H1 (cell line): ENCODE measurements at regions not wholly inside any gene's neighbourhood (a gene's known extent, or its start where the extent isn't known, plus 50 kb on each side); places are given as distances from the start of the nearest gene placed in this dataset.

ENCODE experiments used
- CTCF ChIA-PET: fragments of 300-600 bp; sonication (Branson Sonifier 250); formaldehyde crosslinking; loops from one replicate; lab custom pipeline; 2021; ENCODE audit not compliant: partially characterized antibody; lab: Charles Lee
- POLR2A ChIA-PET: fragments of 300-600 bp; sonication (Branson Sonifier 250); formaldehyde crosslinking; loops from one replicate; lab custom pipeline; 2021; ENCODE audit warnings: inconsistent platforms; ENCODE audit not compliant: partially characterized antibody; lab: Charles Lee
- DNase-seq, 2 experiments: peaks; one replicate each; pipeline versions ENCODE4 v3.0.0 to v3.0.0-alpha.2; 2010 to 2022; ENCODE audit warnings: low spot score in 2 of 2, low read depth in 1 of 2, mixed read lengths in 1 of 2
- FAIRE-seq: peaks from 2 replicates; lab custom pipeline; 2011; peaks lifted over from hg19 to GRCh38; lab: Jason Lieb, UNC
- H2AFZ ChIP-seq: 2 replicates; pipeline ENCODE4 v1.8.1; 2012; ENCODE audit warnings: low read length, inconsistent platforms
- H2AK5ac ChIP-seq: 2 replicates; pipeline ENCODE4 v1.6.1; 2013; ENCODE audit warnings: low read depth, low read length
- H2BK120ac ChIP-seq: replicated peaks from 2 replicates; pipeline ENCODE3; 2013; ENCODE audit warnings: low read depth, low read length, inconsistent platforms
- H2BK12ac ChIP-seq: 2 replicates; pipeline ENCODE4 v1.6.1; 2013; ENCODE audit warnings: low read depth, low read length
- H2BK15ac ChIP-seq: 2 replicates; pipeline ENCODE4 v1.6.1; 2013; ENCODE audit warnings: low read length
- H2BK20ac ChIP-seq: 2 replicates; pipeline ENCODE4 v1.6.1; 2013; ENCODE audit warnings: low read length
- H2BK5ac ChIP-seq: 2 replicates; pipeline ENCODE4 v1.6.1; 2013; ENCODE audit warnings: low read depth, low read length
- H3K14ac ChIP-seq: 2 replicates; pipeline ENCODE4 v1.6.1; 2013; ENCODE audit warnings: inconsistent platforms; ENCODE audit not compliant: insufficient read length
- H3K18ac ChIP-seq: 2 replicates; pipeline ENCODE4 v1.6.1; 2013; ENCODE audit warnings: low read length; ENCODE audit errors: extremely low read depth
- H3K23ac ChIP-seq: 2 replicates; pipeline ENCODE4 v1.6.1; 2013; ENCODE audit warnings: inconsistent platforms; ENCODE audit not compliant: insufficient read length
- H3K23me2 ChIP-seq: 2 replicates; pipeline ENCODE4 v1.6.1; 2013; ENCODE audit warnings: low read depth, low read length
- H3K27ac ChIP-seq: 2 replicates; pipeline ENCODE4 v1.6.1; 2011; ENCODE audit warnings: low read depth, low read length, inconsistent platforms
- H3K27me3 ChIP-seq, 4 experiments: replicated peaks in 1 of 4; 1 replicate in 1 of 4; 2 replicates in 3 of 4; pipeline versions ENCODE4 v1.6.1 to v1.8.1; 2011 to 2013; ENCODE audit warnings: low read length in 3 of 4, mild to moderate bottlenecking in 3 of 4, inconsistent platforms in 2 of 4, mixed read lengths in 2 of 4, moderate library complexity in 1 of 4; ENCODE audit not compliant: control insufficient read depth in 3 of 4, insufficient read depth in 3 of 4; ENCODE audit errors: extremely low read depth in 1 of 4
- H3K36me3 ChIP-seq, 4 experiments: 2 replicates each; pipeline versions ENCODE4 v1.6.1 to v1.8.1; 2011 to 2013; ENCODE audit warnings: mild to moderate bottlenecking in 4 of 4, low read length in 3 of 4, moderate library complexity in 2 of 4, control low read depth in 1 of 4, inconsistent platforms in 1 of 4; ENCODE audit not compliant: insufficient read depth in 4 of 4, control insufficient read depth in 2 of 4
- H3K4ac ChIP-seq: replicated peaks from 2 replicates; pipeline ENCODE3; 2013; ENCODE audit warnings: low read length, low read depth, mixed read lengths, inconsistent platforms; ENCODE audit not compliant: insufficient read length
- H3K4me1 ChIP-seq, 4 experiments: replicated peaks in 1 of 4; 1 replicate in 1 of 4; 2 replicates in 3 of 4; pipeline versions ENCODE4 v1.6.1 to v1.8.1; 2011 to 2013; ENCODE audit warnings: low read length in 3 of 4, inconsistent platforms in 2 of 4, mixed read lengths in 1 of 4; ENCODE audit not compliant: insufficient read depth in 4 of 4, control insufficient read depth in 3 of 4
- H3K4me2 ChIP-seq, 2 experiments: 2 replicates each; pipeline versions ENCODE4 v1.6.1 to v1.8.1; 2011 to 2013; ENCODE audit warnings: low read depth in 2 of 2, low read length in 2 of 2, control low read depth in 1 of 2, inconsistent platforms in 1 of 2, mild to moderate bottlenecking in 1 of 2; ENCODE audit not compliant: insufficient read depth in 1 of 2
- H3K4me3 ChIP-seq, 4 experiments: fragments of 200-600, 300-600 bp in 1 of 4; sonication (generic), shearing (Covaris generic), sonication (Bioruptor Twin) in 1 of 4; 2 replicates each; pipeline versions ENCODE4 v1.5.1 to v1.8.1; 2011 to 2016; ENCODE audit warnings: low read length in 4 of 4, low read depth in 3 of 4, control low read depth in 2 of 4, inconsistent platforms in 2 of 4, mild to moderate bottlenecking in 2 of 4, mixed read lengths in 1 of 4, moderate library complexity in 1 of 4; ENCODE audit not compliant: insufficient read depth in 2 of 4; ENCODE audit errors: extremely low read depth in 1 of 4
- H3K56ac ChIP-seq: replicated peaks from 2 replicates; pipeline ENCODE3; 2013; ENCODE audit warnings: low read depth, mild to moderate bottlenecking, mixed read lengths, low read length, inconsistent platforms; ENCODE audit not compliant: insufficient read length
- H3K79me1 ChIP-seq: 2 replicates; pipeline ENCODE4 v1.6.1; 2013; ENCODE audit warnings: low read depth, low read length, control low read depth
- H3K79me2 ChIP-seq, 2 experiments: 2 replicates each; pipeline versions ENCODE4 v1.6.1 to v1.8.1; 2012 to 2013; ENCODE audit warnings: low read length in 2 of 2, mild to moderate bottlenecking in 2 of 2, inconsistent platforms in 1 of 2; ENCODE audit not compliant: insufficient read depth in 2 of 2, control insufficient read depth in 1 of 2
- H3K9ac ChIP-seq, 4 experiments: replicated peaks in 1 of 4; 1 replicate in 1 of 4; 2 replicates in 3 of 4; pipeline versions ENCODE4 v1.6.1 to v1.8.1; 2011 to 2013; ENCODE audit warnings: low read depth in 3 of 4, low read length in 3 of 4, control low read depth in 2 of 4, mild to moderate bottlenecking in 2 of 4, moderate library complexity in 2 of 4, inconsistent platforms in 1 of 4; ENCODE audit errors: extremely low read depth in 1 of 4
- H3K9me3 ChIP-seq, 2 experiments: 2 replicates each; pipeline versions ENCODE4 v1.6.1 to v1.8.1; 2012 to 2013; ENCODE audit warnings: mild to moderate bottlenecking in 2 of 2, moderate library complexity in 2 of 2, control low read depth in 1 of 2, inconsistent platforms in 1 of 2, low read depth in 1 of 2, low read length in 1 of 2, mixed read lengths in 1 of 2; ENCODE audit not compliant: insufficient read depth in 2 of 2
- H4K20me1 ChIP-seq, 2 experiments: replicated peaks in 1 of 2; 2 replicates each; pipeline versions ENCODE3 to v1.8.1; 2011 to 2013; ENCODE audit warnings: inconsistent platforms in 2 of 2, low read length in 2 of 2, mild to moderate bottlenecking in 1 of 2; ENCODE audit not compliant: insufficient read depth in 2 of 2, control insufficient read depth in 1 of 2
- H4K5ac ChIP-seq: 2 replicates; pipeline ENCODE4 v1.6.1; 2013; ENCODE audit warnings: low read length, low read depth, mixed read lengths, inconsistent platforms; ENCODE audit not compliant: insufficient read length
- H4K8ac ChIP-seq: 2 replicates; pipeline ENCODE4 v1.8.0; 2013; ENCODE audit warnings: mild to moderate bottlenecking, moderate library complexity, low read length, inconsistent platforms; ENCODE audit not compliant: insufficient read depth; ENCODE audit errors: extremely low read depth
- H4K91ac ChIP-seq: replicated peaks from 2 replicates; pipeline ENCODE3; 2013; ENCODE audit warnings: low read length, mixed read lengths, inconsistent platforms; ENCODE audit not compliant: insufficient read length
- ASH2L ChIP-seq: fragments of 200-600, 300-600 bp; sonication (generic); IDR thresholded peaks from one replicate; pipeline ENCODE4 v1.7.1; 2017; ENCODE audit warnings: low read length
- CBX5 ChIP-seq: fragments of 300-800, 300-1000 bp; sonication (generic); IDR thresholded peaks from 2 replicates; pipeline ENCODE4 v1.7.1; 2016; ENCODE audit warnings: antibody characterized with exemption, low read length, low read depth
- CEBPB ChIP-seq: IDR thresholded peaks from 2 replicates; pipeline ENCODE4 v1.6.1; 2012; ENCODE audit warnings: low read depth, low read length
- CHD2 ChIP-seq: IDR thresholded peaks from 2 replicates; pipeline ENCODE4 v1.6.1; 2012; ENCODE audit warnings: low read length, improper control_type of control experiment
- CREB1 ChIP-seq: IDR thresholded peaks from 2 replicates; pipeline ENCODE4 v1.6.1; 2012; ENCODE audit warnings: inconsistent platforms
- EGR1 ChIP-seq: IDR thresholded peaks from 2 replicates; pipeline ENCODE4 v1.6.1; 2011; ENCODE audit warnings: low read depth, low read length, borderline replicate concordance
- GABPA ChIP-seq: IDR thresholded peaks from 2 replicates; pipeline ENCODE4 v1.6.1; 2011; ENCODE audit warnings: mild to moderate bottlenecking, low read length, moderate library complexity, borderline replicate concordance; ENCODE audit not compliant: insufficient read depth
- GTF2F1 ChIP-seq: IDR thresholded peaks from 2 replicates; pipeline ENCODE4 v1.6.1; 2012; ENCODE audit warnings: low read depth, low read length, improper control_type of control experiment, borderline replicate concordance
- NANOG ChIP-seq: IDR thresholded peaks from 2 replicates; pipeline ENCODE4 v1.6.1; 2011; ENCODE audit warnings: low read length, low read depth, mild to moderate bottlenecking, inconsistent platforms; ENCODE audit not compliant: insufficient read depth, poor library complexity, severe bottlenecking
- NRF1 ChIP-seq: IDR thresholded peaks from 2 replicates; pipeline ENCODE4 v1.6.1; 2011; ENCODE audit warnings: mild to moderate bottlenecking, low read depth, low read length, improper control_type of control experiment
- POLR2AphosphoS5 ChIP-seq: IDR thresholded peaks from 2 replicates; pipeline ENCODE4 v1.6.1; 2011; ENCODE audit warnings: low read depth, low read length
- SP1 ChIP-seq: IDR thresholded peaks from 2 replicates; pipeline ENCODE4 v1.6.1; 2011; ENCODE audit warnings: low read depth, low read length
- TCF12 ChIP-seq: IDR thresholded peaks from 2 replicates; pipeline ENCODE4 v1.6.1; 2011; ENCODE audit warnings: low read depth, mild to moderate bottlenecking, low read length
- USF2 ChIP-seq: IDR thresholded peaks from 2 replicates; pipeline ENCODE4 v1.6.1; 2011; ENCODE audit warnings: low read length, improper control_type of control experiment
- WGBS, 2 experiments: shearing (Covaris generic) in 1 of 2; methylation state at CpG; one replicate each; pipeline versions ENCODE4 v1.1.6 to v1.1.7; 2013 to 2015; ENCODE audit warnings: low lambda C conversion rate in 2 of 2, mixed read lengths in 2 of 2, inconsistent platforms in 1 of 2, low coverage in 1 of 2, missing lambda C conversion rate in 1 of 2; ENCODE audit not compliant: insufficient replicate concordance in 2 of 2, insufficient coverage in 1 of 2, insufficient read length in 1 of 2; ENCODE audit errors: extremely low coverage in 1 of 2, missing lambda C conversion rate in 1 of 2; 5-methylcytosine and 5-hydroxymethylcytosine counted together

GRCh38 chr7:37598824-37599223, 84.7 kb upstream of the GPR141 start:
- Histone ChIP-seq H3K14ac (no peak overlapping the region), H2AFZ (no peak overlapping the region), H3K56ac (no peak overlapping the region), H3K23me2 (no peaks in the 10 kb centered on the region), H2BK15ac (no peak overlapping the region), H2BK20ac (no peak overlapping the region), H2AK5ac (no peak overlapping the region), H3K79me1 (no peaks in the 10 kb centered on the region), H3K9me3 (peaks cover 0 to 2% of the 10 kb centered on the region in 2 experiments; a peak in 1 of 4 replicates), H3K4me1 (no peaks in the 10 kb centered on the region), H3K79me2 (no peaks in the 10 kb centered on the region), H4K20me1 (no peaks in the 10 kb centered on the region), H3K36me3 (no peaks in the 10 kb centered on the region), H3K4ac (no peak overlapping the region), H2BK120ac (no peak overlapping the region), H3K4me2 (no peak overlapping the region), H3K23ac (no peak overlapping the region), H4K8ac (no peak overlapping the region), H2BK12ac (no peak overlapping the region), H3K27ac (no peak overlapping the region), H3K9ac (no peak overlapping the region), H2BK5ac (no peak overlapping the region), H3K27me3 (no peaks in the 10 kb centered on the region), H3K4me3 (no peak overlapping the region), H3K18ac (no peak overlapping the region), H4K5ac (no peak overlapping the region), H4K91ac (no peak overlapping the region)
- POLR2A ChIA-PET: no interaction called here
- no peak for DNase-seq
- CTCF ChIA-PET: interaction anchor here (0.9 kb wide), 1 partner anchor 11 kb away, joined by 6 read pairs; no protein-coding TSS in a partner anchor
- no peak for FAIRE-seq
- 70% methylated on average over 2 of the region's 2 CpGs; no CpG with 5 or more reads in 1 of the 2 experiments for WGBS, 2 experiments
- TF ChIP-seq CBX5 (no peak), NRF1 (no peak), SP1 (no peak), USF2 (no peak), TCF12 (no peak), NANOG (no peak), POLR2AphosphoS5 (no peak), CHD2 (no peak), GABPA (no peak), GTF2F1 (no peak), ASH2L (no peak), CREB1 (no peak), EGR1 (no peak), CEBPB (no peak)
